ENCODE measurements at regions not wholly inside any gene's neighbourhood (a gene's known extent, or its start where the extent isn't known, plus 50 kb on each side); places are given as distances from the start of the nearest gene placed in this dataset.

- DNase-seq, result no peak
Observed at GRCh38 chr7:108711611-108712010, 141.9 kb downstream of the DNAJB9 start.

GRCh38 chr7:108716783-108717182, 147.1 kb downstream of the DNAJB9 start:
- DNase-seq, result no peak

- DNase-seq, result no peak
Observed at GRCh38 chr7:108717781-108718180, 148.1 kb downstream of the DNAJB9 start.

- no peak for DNase-seq
Observed at GRCh38 chr7:108719631-108720030, 150.0 kb downstream of the DNAJB9 start.

GRCh38 chr7:108722561-108722960, 152.9 kb downstream of the DNAJB9 start:
- no peak for DNase-seq

GRCh38 chr7:108723381-108723814, 153.7 kb downstream of the DNAJB9 start:
- DNase-seq, result no peak

GRCh38 chr7:108724251-108725100, 154.8 kb downstream of the DNAJB9 start:
- DNase-seq, result no peak

GRCh38 chr7:108735814-108736213, 166.1 kb downstream of the DNAJB9 start:
- no peak for DNase-seq

GRCh38 chr7:108736221-108736891, 166.7 kb downstream of the DNAJB9 start:
- no peak for DNase-seq

GRCh38 chr7:108770981-108771745, 201.5 kb downstream of the DNAJB9 start:
- no peak for DNase-seq

- no peak for DNase-seq
Observed at GRCh38 chr7:108771853-108772252, 202.2 kb downstream of the DNAJB9 start.

- no peak for DNase-seq
Observed at GRCh38 chr7:108777966-108778365, 208.3 kb downstream of the DNAJB9 start.

- DNase-seq, result no peak
Observed at GRCh38 chr7:108789451-108789850, 219.8 kb downstream of the DNAJB9 start.

GRCh38 chr7:108794466-108794865, 224.8 kb downstream of the DNAJB9 start:
- no peak for DNase-seq

GRCh38 chr7:108802650-108803049, 233.0 kb downstream of the DNAJB9 start:
- DNase-seq, result no peak

- no peak for DNase-seq
Observed at GRCh38 chr7:108805808-108806397, 236.2 kb downstream of the DNAJB9 start.

- no peak for DNase-seq
Observed at GRCh38 chr7:108808549-108809266, 239.0 kb downstream of the DNAJB9 start.

- DNase-seq, result no peak
Observed at GRCh38 chr7:108809356-108809755, 239.7 kb downstream of the DNAJB9 start.

- DNase-seq, result no peak
Observed at GRCh38 chr7:108810756-108811385, 241.2 kb downstream of the DNAJB9 start.

- DNase-seq, result no peak
Observed at GRCh38 chr7:108813251-108814014, 243.8 kb downstream of the DNAJB9 start.

- no peak for DNase-seq
Observed at GRCh38 chr7:108815815-108816214, 246.1 kb downstream of the DNAJB9 start.

Measured in stimulated activated naive CD4-positive, alpha-beta T cell (primary cell).